HG03064 (cell line): ENCODE measurements at regions not wholly inside any gene's neighbourhood (a gene's known extent, or its start where the extent isn't known, plus 50 kb on each side); places are given as distances from the start of the nearest gene placed in this dataset.
"Not testable (repeated sequence)": the region's sequence is repeated elsewhere in the genome, so short reads cannot be mapped to it uniquely, and the experiment has no call there.

Experiments used
- ATAC-seq: cut with Tn5 transposase; IDR thresholded peaks from one replicate; pipeline ENCODE4 v1.9.1; 2021; ENCODE audit warnings: low read depth; ENCODE audit not compliant: unreplicated experiment

- peak; percentile 69 for ATAC-seq
Measured at GRCh38 chr18:32884543-32884942, 111.7 kb upstream of the KLHL14 start.

- ATAC-seq = no peak
Measured at GRCh38 chr18:32881009-32881408, 108.2 kb upstream of the KLHL14 start.

GRCh38 chr18:32879497-32879896 lies 106.7 kb upstream of the KLHL14 start:
- ATAC-seq = no peak

- ATAC-seq = no peak
Measured at GRCh38 chr18:32878436-32878835, 105.6 kb upstream of the KLHL14 start.

- no peak for ATAC-seq
Measured at GRCh38 chr18:32877371-32877770, 104.5 kb upstream of the KLHL14 start.

- ATAC-seq = no peak
Measured at GRCh38 chr18:32875625-32876024, 102.8 kb upstream of the KLHL14 start.

- no peak for ATAC-seq
Measured at GRCh38 chr18:32871786-32872185, 99.0 kb upstream of the KLHL14 start.

GRCh38 chr18:32870611-32871010 lies 97.8 kb upstream of the KLHL14 start:
- no peak for ATAC-seq

GRCh38 chr18:32868406-32868805 lies 95.6 kb upstream of the KLHL14 start:
- no peak for ATAC-seq

- ATAC-seq = no peak
Measured at GRCh38 chr18:32867936-32868335, 95.1 kb upstream of the KLHL14 start.

GRCh38 chr18:32867330-32867729 lies 94.5 kb upstream of the KLHL14 start:
- no peak for ATAC-seq

GRCh38 chr18:32862031-32862430 lies 89.2 kb upstream of the KLHL14 start:
- not testable (repeated sequence) for ATAC-seq

GRCh38 chr18:32851936-32852335 lies 79.1 kb upstream of the KLHL14 start:
- ATAC-seq = no peak

GRCh38 chr18:32848826-32849225 lies 76.0 kb upstream of the KLHL14 start:
- ATAC-seq = no peak

GRCh38 chr18:32847691-32848090 lies 74.9 kb upstream of the KLHL14 start:
- no peak for ATAC-seq

GRCh38 chr18:32846896-32847295 lies 74.1 kb upstream of the KLHL14 start:
- no peak for ATAC-seq

GRCh38 chr18:32840962-32841361 lies 68.1 kb upstream of the KLHL14 start:
- no peak for ATAC-seq

- no peak for ATAC-seq
Measured at GRCh38 chr18:32835951-32836350, 63.1 kb upstream of the KLHL14 start.

GRCh38 chr18:32831781-32832180 lies 59.0 kb upstream of the KLHL14 start:
- no peak for ATAC-seq

GRCh38 chr18:32823226-32823625 lies 50.4 kb upstream of the KLHL14 start:
- ATAC-seq = no peak
